Kidney (tissue), 13 donors: ENCODE measurements at regions not wholly inside any gene's neighbourhood (a gene's known extent, or its start where the extent isn't known, plus 50 kb on each side); places are given as distances from the start of the nearest gene placed in this dataset.

Experiments used
- DNase-seq, 5 donors: peaks; one replicate each; pipeline ENCODE4 v3.0.0-alpha.2; 2013 to 2020
- FAIRE-seq: peaks from 2 replicates; lab custom pipeline; 2012; peaks lifted over from hg19 to GRCh38; lab: Jason Lieb, UNC
- H3K27ac ChIP-seq, 2 donors: one replicate each; pipeline ENCODE4 v1.7.0; 2013; ENCODE audit warnings: low read depth in 2 of 2, low read length in 2 of 2, inconsistent platforms in 1 of 2
- H3K27me3 ChIP-seq: one replicate; pipeline ENCODE4 v1.7.1; 2013; ENCODE audit warnings: low read length, inconsistent platforms; ENCODE audit not compliant: control insufficient read depth, insufficient read depth
- H3K36me3 ChIP-seq, 3 donors: one replicate each; pipeline versions ENCODE4 v1.7.0 to v1.7.1; 2013; ENCODE audit warnings: low read length in 3 of 3, control low read depth in 1 of 3, inconsistent platforms in 1 of 3; ENCODE audit not compliant: insufficient read depth in 3 of 3, control insufficient read depth in 2 of 3
- H3K4me1 ChIP-seq, 3 donors: one replicate each; pipeline versions ENCODE4 v1.7.0 to v1.7.1; 2013; ENCODE audit warnings: low read length in 3 of 3, inconsistent platforms in 1 of 3, low read depth in 1 of 3; ENCODE audit not compliant: control insufficient read depth in 2 of 3, insufficient read depth in 2 of 3
- H3K4me3 ChIP-seq, 3 donors: one replicate each; pipeline versions ENCODE4 v1.7.0 to v1.8.1; 2013; ENCODE audit warnings: low read length in 3 of 3, control low read depth in 1 of 3, inconsistent platforms in 1 of 3
- H3K9ac ChIP-seq, 3 donors: one replicate each; pipeline versions ENCODE4 v1.7.0 to v1.7.1; 2013; ENCODE audit warnings: low read length in 3 of 3, control low read depth in 1 of 3, inconsistent platforms in 1 of 3
- H3K9me3 ChIP-seq, 3 donors: one replicate each; pipeline versions ENCODE4 v1.7.0 to v1.7.1; 2013; ENCODE audit warnings: low read length in 3 of 3, control low read depth in 1 of 3, inconsistent platforms in 1 of 3; ENCODE audit not compliant: control insufficient read depth in 2 of 3, insufficient read depth in 1 of 3
- CTCF ChIP-seq: IDR thresholded peaks from 3 replicates; pipeline ENCODE4 v1.5.1; 2012; ENCODE audit warnings: mild to moderate bottlenecking, moderate library complexity, borderline replicate concordance; ENCODE audit not compliant: insufficient read depth; ENCODE audit errors: extremely low read depth
- intact Hi-C: fragments of 100-400 bp; cut with DNase I; formaldehyde crosslinking; loops from one replicate; pipeline ENCODE4 v1.11.1; 2022
- donor health status: control.
- donor health status: control.
- donor health status: control.
- donor health status: control.
- donor health status: control.
- donor health status: DM: yes; HTN: yes; CAD: no.
- donor health status: Normal renal cell carcinoma (clear cell type).

- no peaks in the 10 kb centered on the region for H3K27me3 ChIP-seq
- no peak overlapping the region for H3K27ac ChIP-seq
- no peak overlapping the region for H3K9ac ChIP-seq
- no peaks in the 10 kb centered on the region for H3K36me3 ChIP-seq
- no peak for TF ChIP-seq CTCF
- intact Hi-C loops: no loop called here
- no peaks in the 10 kb centered on the region for H3K4me1 ChIP-seq
- no peak overlapping the region for H3K4me3 ChIP-seq
- no peaks in the 10 kb centered on the region for H3K9me3 ChIP-seq
- FAIRE-seq (no peak), DNase-seq (no peak)
Observed at GRCh38 chr7:41627645-41628298, 75.1 kb downstream of the INHBA start.

DNA sequence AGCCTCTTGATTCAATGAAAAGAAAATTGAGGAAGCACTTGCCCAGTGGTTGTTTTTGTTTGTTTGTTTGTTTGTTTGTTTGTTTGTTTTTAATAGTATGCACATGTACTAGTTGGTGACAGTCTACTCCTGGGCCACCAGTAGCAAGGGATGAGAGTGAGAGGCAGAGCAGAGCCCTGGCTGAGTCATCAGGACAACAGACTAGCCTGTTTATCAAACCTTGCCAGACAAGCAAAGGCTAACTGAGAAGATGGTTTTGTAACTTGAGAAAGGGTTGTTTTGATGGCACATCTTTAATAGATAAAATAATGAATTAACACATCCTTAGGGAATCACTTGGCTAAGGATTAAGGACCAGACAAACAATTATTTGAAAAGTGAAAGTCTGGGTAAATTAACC, 78.1 kb downstream of the INHBA start:
- H3K4me3 ChIP-seq: no peak overlapping the region
- FAIRE-seq (no peak), DNase-seq (no peak)
- intact Hi-C loops: no loop called here
- no peak for TF ChIP-seq CTCF
- no peaks in the 10 kb centered on the region for H3K4me1 ChIP-seq
- H3K9ac ChIP-seq: no peak overlapping the region
- no peaks in the 10 kb centered on the region for H3K27me3 ChIP-seq
- H3K27ac ChIP-seq: no peak overlapping the region
- H3K9me3 ChIP-seq: no peaks in the 10 kb centered on the region
- no peaks in the 10 kb centered on the region for H3K36me3 ChIP-seq

DNA sequence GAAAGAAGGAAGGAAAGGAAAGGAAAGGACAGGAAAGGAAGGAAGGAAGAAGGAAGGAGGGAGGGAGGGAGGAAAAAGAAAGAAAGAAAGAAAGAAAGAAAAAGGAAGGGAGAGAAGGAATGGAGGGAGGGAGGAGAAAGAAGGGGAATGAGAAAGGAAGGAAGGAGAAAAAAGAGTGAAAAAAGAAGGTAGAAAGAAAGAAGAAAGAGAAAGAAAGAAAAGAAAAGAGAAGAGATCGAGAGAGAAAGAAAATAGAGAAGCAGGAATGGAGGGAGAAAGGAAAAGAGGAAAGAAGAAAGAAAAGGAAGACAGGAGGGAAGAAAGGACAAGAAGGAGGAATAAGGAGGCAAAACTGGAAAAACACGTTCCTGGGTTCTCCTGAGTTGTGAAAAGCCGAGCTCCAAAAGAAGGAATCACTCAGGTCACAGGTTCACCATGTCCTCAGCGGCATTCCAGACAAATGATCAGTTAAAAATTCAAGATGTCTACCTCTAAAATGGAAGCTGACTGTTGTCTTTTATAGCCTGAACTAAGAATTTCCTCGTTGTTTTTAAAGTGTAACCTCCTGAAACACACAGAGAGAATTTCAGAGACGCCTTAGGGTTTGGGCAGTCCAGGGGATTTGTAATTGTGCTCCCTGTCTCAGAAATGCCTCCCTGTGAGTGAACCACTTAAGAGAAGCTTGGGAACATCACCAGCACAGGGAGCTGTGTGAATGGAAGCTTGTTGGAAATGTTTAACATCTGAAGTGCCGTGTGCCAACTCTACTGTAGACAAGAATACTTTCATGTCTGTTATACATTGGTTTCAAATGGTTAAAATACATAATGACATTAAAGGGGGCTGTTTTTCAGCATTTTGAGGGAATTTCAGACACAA, 80.7 kb downstream of the INHBA start:
- Histone ChIP-seq H3K4me1 (no peaks in the 10 kb centered on the region), H3K9me3 (no peaks in the 10 kb centered on the region), H3K27ac (no peak overlapping the region), H3K9ac (no peak overlapping the region), H3K4me3 (no peak overlapping the region), H3K36me3 (no peaks in the 10 kb centered on the region), H3K27me3 (no peaks in the 10 kb centered on the region)
- intact Hi-C loops: no loop called here
- FAIRE-seq (no peak), DNase-seq (no peak)
- TF ChIP-seq CTCF: no peak
